ENCODE measurements at regions not wholly inside any gene's neighbourhood (a gene's known extent, or its start where the extent isn't known, plus 50 kb on each side); places are given as distances from the start of the nearest gene placed in this dataset.

DNA sequence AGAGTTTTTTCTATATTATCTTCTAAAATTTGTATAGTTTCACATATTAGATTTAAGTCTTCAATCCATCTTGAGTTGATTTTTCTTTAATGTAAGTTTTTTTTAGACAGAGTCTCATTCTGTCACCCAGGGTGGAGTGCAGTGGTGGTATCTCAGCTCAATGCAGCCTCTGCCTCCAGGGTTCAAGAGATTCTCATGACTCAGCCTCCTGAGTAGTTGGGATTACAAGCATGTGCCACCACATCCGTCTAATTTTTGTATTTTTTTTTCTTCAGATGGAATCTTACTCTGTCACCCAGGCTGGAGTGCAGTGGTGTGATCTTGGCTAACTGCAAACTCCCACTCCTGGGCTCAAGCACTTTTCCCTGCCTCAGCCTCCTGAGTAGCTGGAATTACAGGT, 143.4 kb upstream of the ZNF92 start:
- TF ChIP-seq POLR2A (IDR thresholded peaks at IDR 0.05; ENCODE audit: low read depth, low read length) (no peak), POLR2AphosphoS5 (IDR thresholded peaks at IDR 0.05; ENCODE audit: low read depth, low read length) (no peak)

Data from GM12892 (cell line).